Astrocyte of the cerebellum (primary cell): ENCODE measurements at regions not wholly inside any gene's neighbourhood (a gene's known extent, or its start where the extent isn't known, plus 50 kb on each side); places are given as distances from the start of the nearest gene placed in this dataset.

Source experiments
- DNase-seq: peaks from one replicate; pipeline ENCODE4 v3.0.0-alpha.2; 2011; ENCODE audit warnings: low read depth
- H3K4me3 ChIP-seq: 2 replicates; pipeline ENCODE4 v1.5.1; 2011; ENCODE audit warnings: mild to moderate bottlenecking, low read depth, low read length, moderate library complexity
- CTCF ChIP-seq: IDR thresholded peaks from 2 replicates; pipeline ENCODE4 v1.5.1; 2012; ENCODE audit warnings: low read length, low read depth, moderate library complexity, mild to moderate bottlenecking; ENCODE audit errors: missing control alignments
- in situ Hi-C: cut with HindIII; loops from 2 replicates; pipeline ENCODE4 v1.10.0; 2017; ENCODE audit warnings: low sequenced_read_pairs

DNA sequence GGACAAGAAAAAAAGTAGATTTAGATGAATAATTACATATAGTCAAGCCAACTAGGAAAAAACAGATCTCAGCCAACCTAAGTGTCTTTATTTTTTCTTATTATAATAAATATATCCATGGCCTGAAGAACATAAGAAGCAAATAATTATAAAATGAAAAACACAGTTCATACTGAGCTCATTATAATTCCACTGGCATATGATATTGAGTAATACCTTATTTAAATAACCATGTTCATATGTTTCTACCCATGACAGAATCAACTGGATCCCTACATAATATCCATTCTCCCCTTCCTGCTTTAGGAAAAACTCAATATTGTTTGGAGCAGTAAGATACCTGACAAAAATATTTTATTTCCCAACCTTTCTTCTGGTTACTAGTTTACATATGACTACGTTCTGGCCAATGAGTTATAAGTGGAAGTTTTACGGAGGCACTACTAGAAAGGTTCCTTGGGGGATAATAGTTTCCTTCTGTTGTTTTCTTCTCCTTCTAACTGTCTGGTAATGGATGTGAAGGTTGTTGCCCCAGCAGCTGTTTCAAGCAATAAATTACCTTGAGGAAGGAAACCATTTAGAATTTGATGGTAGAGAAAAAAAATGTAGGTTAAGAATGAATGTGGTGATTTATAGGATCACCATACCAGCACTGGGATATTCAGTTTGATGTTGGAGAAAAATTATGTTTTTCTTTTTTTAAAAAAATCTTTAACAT lies 184.1 kb upstream of the MBNL1 start:
- no peak overlapping the region for H3K4me3 ChIP-seq
- TF ChIP-seq CTCF: no peak
- no peak for DNase-seq
- in situ Hi-C loops: no loop called here

DNA sequence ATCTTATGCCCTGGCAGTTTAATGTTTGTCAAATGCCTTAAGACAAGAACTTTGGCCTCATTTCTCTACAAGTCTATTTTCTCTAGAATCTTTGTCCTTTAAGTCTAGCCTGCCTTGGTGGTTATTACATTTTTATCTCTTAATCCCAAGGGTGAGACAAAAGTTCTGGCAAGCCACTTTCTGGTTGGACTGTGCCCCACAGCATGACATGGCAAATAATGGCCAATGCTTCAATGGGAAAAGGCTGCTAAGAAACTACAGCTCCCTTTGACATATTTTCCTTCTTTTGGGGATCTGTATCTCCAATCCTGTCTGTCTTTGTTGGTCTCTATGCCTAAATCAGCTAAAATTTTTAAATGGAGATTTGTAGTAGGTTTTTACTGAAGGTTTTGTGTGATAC lies 181.6 kb upstream of the MBNL1 start:
- DNase-seq: no peak
- H3K4me3 ChIP-seq: no peak overlapping the region
- TF ChIP-seq CTCF: no peak
- in situ Hi-C loops: no loop called here

GRCh38 chr3:152089528-152089927 lies 179.2 kb upstream of the MBNL1 start:
- DNase-seq: no peak
- TF ChIP-seq CTCF: no peak
- no peak overlapping the region for H3K4me3 ChIP-seq
- in situ Hi-C loops: no loop called here

DNA sequence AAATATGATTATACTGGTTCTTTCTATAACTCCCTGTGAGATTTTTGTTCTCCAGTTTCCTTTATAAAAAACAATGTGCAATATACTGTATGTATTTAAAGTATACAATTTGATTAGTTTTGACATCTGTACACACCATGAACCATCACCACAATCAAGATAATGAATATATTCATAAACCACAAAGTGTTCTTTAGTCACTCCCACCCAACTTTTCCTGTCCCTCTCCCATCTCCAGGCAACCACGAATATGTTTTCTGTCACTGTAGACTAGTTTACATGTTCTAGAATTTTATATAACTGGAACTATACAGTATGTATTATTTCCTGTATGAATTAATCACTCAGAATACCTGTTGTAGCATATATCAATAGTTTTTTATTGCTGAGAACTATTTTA lies 177.0 kb upstream of the MBNL1 start:
- TF ChIP-seq CTCF: no peak
- H3K4me3 ChIP-seq: no peak overlapping the region
- DNase-seq: no peak
- in situ Hi-C loops: loop anchor here (5.0 kb wide), 1 partner anchor 46 kb away; no protein-coding TSS in a partner anchor

- H3K4me3 ChIP-seq: no peak overlapping the region
- DNase-seq: no peak
- in situ Hi-C loops: loop anchor here (5.0 kb wide), 1 partner anchor 43 kb away; no protein-coding TSS in a partner anchor
- no peak for TF ChIP-seq CTCF
These were observed 174.8 kb upstream of the MBNL1 start for GRCh38 chr3:152093901-152094300.

- no peak overlapping the region for H3K4me3 ChIP-seq
- TF ChIP-seq CTCF: no peak
- in situ Hi-C loops: loop anchor here (5.0 kb wide), 1 partner anchor 43 kb away; no protein-coding TSS in a partner anchor
- no peak for DNase-seq
These were observed 174.3 kb upstream of the MBNL1 start for GRCh38 chr3:152094406-152094805.
